Uterus (tissue), 3 donors: ENCODE measurements at regions not wholly inside any gene's neighbourhood (a gene's known extent, or its start where the extent isn't known, plus 50 kb on each side); places are given as distances from the start of the nearest gene placed in this dataset.

ENCODE experiments used
- DNase-seq, 2 donors: peaks; one replicate each; pipeline ENCODE4 v3.0.0-alpha.2; 2019 to 2020
- H3K27ac ChIP-seq, 2 donors: fragments of 200-600 bp; sonication (generic); 1 replicate in 1 of 2; 2 replicates in 1 of 2; pipeline ENCODE4 v1.5.1; 2016 to 2018
- H3K27me3 ChIP-seq, 2 donors: fragments of 200-600 bp; sonication (generic); one replicate each; pipeline ENCODE4 v1.5.1; 2018 to 2019; ENCODE audit warnings: control low read depth in 1 of 2
- H3K36me3 ChIP-seq, 2 donors: fragments of 200-600 bp; sonication (generic); one replicate each; pipeline ENCODE4 v1.5.1; 2019; ENCODE audit warnings: control low read depth in 1 of 2
- H3K4me1 ChIP-seq, 2 donors: fragments of 200-600 bp; sonication (generic); one replicate each; pipeline ENCODE4 v1.5.1; 2018 to 2019; ENCODE audit warnings: control low read depth in 1 of 2
- H3K4me3 ChIP-seq, 2 donors: fragments of 200-600 bp; sonication (generic); 1 replicate in 1 of 2; 2 replicates in 1 of 2; pipeline ENCODE4 v1.5.1; 2018 to 2019; ENCODE audit warnings: mild to moderate bottlenecking in 1 of 2
- H3K9me3 ChIP-seq, 2 donors: fragments of 200-600 bp; sonication (generic); one replicate each; pipeline ENCODE4 v1.5.1; 2019; ENCODE audit warnings: control low read depth in 1 of 2
- CTCF ChIP-seq, 4 experiments: fragments of 200-600 bp in 2 of 4; fragments of 450-650 bp in 2 of 4; sonication (generic) in 2 of 4; IDR thresholded peaks; one replicate each; pipeline ENCODE4 v1.5.1; 2016 to 2019; ENCODE audit warnings: antibody characterized with exemption in 4 of 4, mild to moderate bottlenecking in 2 of 4, moderate library complexity in 1 of 4
- POLR2A ChIP-seq, 2 donors: fragments of 450-650 bp; IDR thresholded peaks; one replicate each; pipeline ENCODE4 v1.6.1; 2016; ENCODE audit warnings: antibody characterized with exemption in 2 of 2, mild to moderate bottlenecking in 1 of 2, moderate library complexity in 1 of 2
- intact Hi-C: fragments of 100-400 bp; cut with DNase I; formaldehyde crosslinking; loops from one replicate; pipeline ENCODE4 v1.15.1; 2023; ENCODE audit warnings: low total_unique reads
- donor health status: DM: yes; HTN: yes; CAD: no.

- no peaks in the 10 kb centered on the region for H3K9me3 ChIP-seq
- H3K27ac ChIP-seq: no peak overlapping the region
- no peaks in the 10 kb centered on the region for H3K27me3 ChIP-seq
- TF ChIP-seq CTCF (IDR thresholded peaks at IDR 0.05): no peak
- intact Hi-C loops: no loop called here
- no peaks in the 10 kb centered on the region for H3K4me1 ChIP-seq
- no peak for DNase-seq
- no peak overlapping the region for H3K4me3 ChIP-seq
- H3K36me3 ChIP-seq: no peaks in the 10 kb centered on the region
Observed at GRCh38 chr5:158629591-158630312, 470.0 kb downstream of the EBF1 start.

- Histone ChIP-seq H3K36me3 (no peaks in the 10 kb centered on the region), H3K27me3 (no peaks in the 10 kb centered on the region), H3K4me1 (no peaks in the 10 kb centered on the region), H3K27ac (no peak overlapping the region), H3K9me3 (no peaks in the 10 kb centered on the region), H3K4me3 (no peak overlapping the region)
- TF ChIP-seq CTCF (IDR thresholded peaks at IDR 0.05): no peak
- TF ChIP-seq POLR2A (IDR thresholded peaks at IDR 0.05): no peak
- intact Hi-C loops: no loop called here
- no peak for DNase-seq
Observed at GRCh38 chr5:158626718-158627117, 473.0 kb downstream of the EBF1 start.

GRCh38 chr5:158623971-158624370 lies 475.7 kb downstream of the EBF1 start:
- H3K9me3 ChIP-seq: no peaks in the 10 kb centered on the region
- H3K4me3 ChIP-seq: no peak overlapping the region
- H3K4me1 ChIP-seq: no peaks in the 10 kb centered on the region
- no peak for TF ChIP-seq POLR2A (IDR thresholded peaks at IDR 0.05)
- no peak for TF ChIP-seq CTCF (IDR thresholded peaks at IDR 0.05)
- H3K27ac ChIP-seq: no peak overlapping the region
- H3K27me3 ChIP-seq: no peaks in the 10 kb centered on the region
- no peak for DNase-seq
- H3K36me3 ChIP-seq: no peaks in the 10 kb centered on the region
- intact Hi-C loops: no loop called here

GRCh38 chr5:158621391-158621790 lies 478.3 kb downstream of the EBF1 start:
- Histone ChIP-seq H3K36me3 (no peaks in the 10 kb centered on the region), H3K27ac (no peak overlapping the region), H3K4me3 (no peak overlapping the region), H3K9me3 (no peaks in the 10 kb centered on the region), H3K4me1 (no peaks in the 10 kb centered on the region), H3K27me3 (no peaks in the 10 kb centered on the region)
- intact Hi-C loops: no loop called here
- no peak for DNase-seq
- no peak for TF ChIP-seq CTCF (IDR thresholded peaks at IDR 0.05)
- TF ChIP-seq POLR2A (IDR thresholded peaks at IDR 0.05): no peak

- no peaks in the 10 kb centered on the region for H3K27me3 ChIP-seq
- no peaks in the 10 kb centered on the region for H3K4me1 ChIP-seq
- DNase-seq: no peak
- intact Hi-C loops: no loop called here
- H3K36me3 ChIP-seq: no peaks in the 10 kb centered on the region
- H3K4me3 ChIP-seq: no peak overlapping the region
- no peak overlapping the region for H3K27ac ChIP-seq
- no peaks in the 10 kb centered on the region for H3K9me3 ChIP-seq
- TF ChIP-seq CTCF (IDR thresholded peaks at IDR 0.05) (no peak), POLR2A (IDR thresholded peaks at IDR 0.05) (no peak)
Observed at GRCh38 chr5:158619083-158619788, 480.5 kb downstream of the EBF1 start.
